ENCODE measurements at regions not wholly inside any gene's neighbourhood (a gene's known extent, or its start where the extent isn't known, plus 50 kb on each side); places are given as distances from the start of the nearest gene placed in this dataset.

- Histone ChIP-seq H3K27me3 (ENCODE audit: insufficient read depth, poor library complexity, severe bottlenecking) (no peaks in the 10 kb centered on the region), H3K27ac (replicated peaks) (no peak overlapping the region), H3K4me3 (replicated peaks; ENCODE audit: insufficient read depth, low read length) (no peak overlapping the region)
- no peak for DNase-seq (ENCODE audit: low read depth in 1 of 2, low spot score in 1 of 2)
- TF ChIP-seq SPI1 (IDR thresholded peaks at IDR 0.05; ENCODE audit: borderline replicate concordance, low read depth) (no peak), CTCF (IDR thresholded peaks at IDR 0.05; ENCODE audit: insufficient read depth, low read length) (no peak), POLR2AphosphoS5 (IDR thresholded peaks at IDR 0.05; ENCODE audit: low read depth) (no peak), GABPA (IDR thresholded peaks at IDR 0.05; ENCODE audit: low read depth) (no peak), REST (IDR thresholded peaks at IDR 0.05; ENCODE audit: insufficient replicate concordance, low read depth) (no peak)
These were observed 86.9 kb upstream of the FAT3 start for GRCh38 chr11:92137747-92138146.

- H3K27ac ChIP-seq (replicated peaks): no peak overlapping the region
- no peak overlapping the region for H3K4me3 ChIP-seq (replicated peaks; ENCODE audit: insufficient read depth, low read length)
- no peak for TF ChIP-seq REST (IDR thresholded peaks at IDR 0.05; ENCODE audit: insufficient replicate concordance, low read depth)
- no peak for TF ChIP-seq POLR2AphosphoS5 (IDR thresholded peaks at IDR 0.05; ENCODE audit: low read depth)
- no peak for TF ChIP-seq GABPA (IDR thresholded peaks at IDR 0.05; ENCODE audit: low read depth)
- TF ChIP-seq SPI1 (IDR thresholded peaks at IDR 0.05; ENCODE audit: borderline replicate concordance, low read depth): no peak
- no peak for TF ChIP-seq CTCF (IDR thresholded peaks at IDR 0.05; ENCODE audit: insufficient read depth, low read length)
- H3K27me3 ChIP-seq (ENCODE audit: insufficient read depth, poor library complexity, severe bottlenecking): no peaks in the 10 kb centered on the region
- no peak for DNase-seq (ENCODE audit: low read depth in 1 of 2, low spot score in 1 of 2)
These were observed 87.8 kb upstream of the FAT3 start for GRCh38 chr11:92136797-92137196.

- Histone ChIP-seq H3K4me3 (replicated peaks; ENCODE audit: insufficient read depth, low read length) (no peak overlapping the region), H3K27ac (replicated peaks) (no peak overlapping the region), H3K27me3 (ENCODE audit: insufficient read depth, poor library complexity, severe bottlenecking) (no peaks in the 10 kb centered on the region)
- no peak for DNase-seq (ENCODE audit: low read depth in 1 of 2, low spot score in 1 of 2)
- no peak for TF ChIP-seq CTCF (IDR thresholded peaks at IDR 0.05; ENCODE audit: insufficient read depth, low read length)
These were observed 93.2 kb upstream of the FAT3 start for GRCh38 chr11:92131289-92131865.

- Histone ChIP-seq H3K27ac (replicated peaks) (no peak overlapping the region), H3K4me3 (replicated peaks; ENCODE audit: insufficient read depth, low read length) (no peak overlapping the region), H3K27me3 (ENCODE audit: insufficient read depth, poor library complexity, severe bottlenecking) (no peaks in the 10 kb centered on the region)
- no peak for TF ChIP-seq POLR2AphosphoS5 (IDR thresholded peaks at IDR 0.05; ENCODE audit: low read depth)
- TF ChIP-seq GABPA (IDR thresholded peaks at IDR 0.05; ENCODE audit: low read depth): no peak
- TF ChIP-seq SPI1 (IDR thresholded peaks at IDR 0.05; ENCODE audit: borderline replicate concordance, low read depth): no peak
- TF ChIP-seq REST (IDR thresholded peaks at IDR 0.05; ENCODE audit: insufficient replicate concordance, low read depth): no peak
- TF ChIP-seq CTCF (IDR thresholded peaks at IDR 0.05; ENCODE audit: insufficient read depth, low read length): no peak
- no peak for DNase-seq (ENCODE audit: low read depth in 1 of 2, low spot score in 1 of 2)
These were observed 94.2 kb upstream of the FAT3 start for GRCh38 chr11:92130421-92130831.
